C4-2B (cell line): ENCODE measurements at regions not wholly inside any gene's neighbourhood (a gene's known extent, or its start where the extent isn't known, plus 50 kb on each side); places are given as distances from the start of the nearest gene placed in this dataset.

Source experiments
- CTCF ChIP-seq: fragments of 450-650 bp; conservative IDR thresholded peaks from 2 replicates; pipeline ENCODE4 v1.5.1; 2017; ENCODE audit warnings: mild to moderate bottlenecking
- ZFX ChIP-seq: fragments of 450-650 bp; IDR thresholded peaks from 2 replicates; pipeline ENCODE4 v1.6.1; 2017

- no peak for TF ChIP-seq CTCF
- no peak for TF ChIP-seq ZFX
These were observed 847.6 kb upstream of the LCORL start for GRCh38 chr4:18869166-18869565.
